Gastrocnemius medialis (tissue), 4 donors: ENCODE measurements at regions not wholly inside any gene's neighbourhood (a gene's known extent, or its start where the extent isn't known, plus 50 kb on each side); places are given as distances from the start of the nearest gene placed in this dataset.

Source experiments
- ATAC-seq, 2 donors: fragments of 150-250 bp; one replicate each; pipeline ENCODE4 v1.9.1; 2016
- DNase-seq, 2 donors: peaks; one replicate each; pipeline ENCODE4 v3.0.0-alpha.2; 2019
- H3K27ac ChIP-seq, 4 donors: fragments of 200-600 bp; sonication (generic); 1 replicate in 1 of 4; 2 replicates in 3 of 4; pipeline ENCODE4 v1.5.1; 2016 to 2018; ENCODE audit warnings: mild to moderate bottlenecking in 2 of 4, moderate library complexity in 1 of 4
- H3K27me3 ChIP-seq, 3 donors: fragments of 200-600 bp; sonication (generic) in 2 of 3; 1 replicate in 1 of 3; 2 replicates in 2 of 3; pipeline versions ENCODE4 v1.5.1 to v1.6.0; 2016 to 2019; ENCODE audit warnings: mild to moderate bottlenecking in 1 of 3, moderate library complexity in 1 of 3
- H3K36me3 ChIP-seq, 2 donors: fragments of 200-600 bp; sonication (generic) in 1 of 2; one replicate each; pipeline ENCODE4 v1.5.1; 2017 to 2018
- H3K4me1 ChIP-seq, 2 donors: fragments of 200-600 bp; sonication (generic) in 1 of 2; one replicate each; pipeline ENCODE4 v1.5.1; 2016 to 2017; ENCODE audit warnings: mild to moderate bottlenecking in 2 of 2
- H3K4me3 ChIP-seq, 4 donors: fragments of 200-600 bp; sonication (generic) in 3 of 4; 1 replicate in 1 of 4; 2 replicates in 3 of 4; pipeline ENCODE4 v1.5.1; 2016 to 2019; ENCODE audit warnings: mild to moderate bottlenecking in 2 of 4
- H3K9me3 ChIP-seq, 3 donors: fragments of 200-600 bp; sonication (generic) in 2 of 3; 1 replicate in 1 of 3; 2 replicates in 2 of 3; pipeline ENCODE4 v1.5.1; 2016 to 2019
- POLR2A ChIP-seq, 2 donors: fragments of 450-650 bp; IDR thresholded peaks; one replicate each; pipeline ENCODE4 v1.6.1; 2017; ENCODE audit warnings: antibody characterized with exemption in 2 of 2, mild to moderate bottlenecking in 2 of 2, moderate library complexity in 2 of 2
- in situ Hi-C, 4 donors: fragments of 200-750 bp; cut with MboI; loops; one replicate each; pipeline versions ENCODE4 v1.15.0 to v1.8.0; 2017; ENCODE audit warnings: low sequenced_read_pairs in 4 of 4
- intact Hi-C: fragments of 100-400 bp; cut with DNase I; formaldehyde crosslinking; loops from one replicate; pipeline ENCODE4 v1.15.1; 2023; ENCODE audit warnings: low total_unique reads
- TF ChIP-seq, protein P1 (sequence below), 5 experiments: fragments of 450-650 bp in 3 of 5; fragments of 200-600 bp in 2 of 5; sonication (generic) in 2 of 5; IDR thresholded peaks in 4 of 5; conservative IDR thresholded peaks in 1 of 5; 1 replicate in 4 of 5; 2 replicates in 1 of 5; pipeline ENCODE4 v1.5.1; 2016 to 2019; ENCODE audit warnings: antibody characterized with exemption in 5 of 5, mild to moderate bottlenecking in 3 of 5, moderate library complexity in 3 of 5

DNA sequence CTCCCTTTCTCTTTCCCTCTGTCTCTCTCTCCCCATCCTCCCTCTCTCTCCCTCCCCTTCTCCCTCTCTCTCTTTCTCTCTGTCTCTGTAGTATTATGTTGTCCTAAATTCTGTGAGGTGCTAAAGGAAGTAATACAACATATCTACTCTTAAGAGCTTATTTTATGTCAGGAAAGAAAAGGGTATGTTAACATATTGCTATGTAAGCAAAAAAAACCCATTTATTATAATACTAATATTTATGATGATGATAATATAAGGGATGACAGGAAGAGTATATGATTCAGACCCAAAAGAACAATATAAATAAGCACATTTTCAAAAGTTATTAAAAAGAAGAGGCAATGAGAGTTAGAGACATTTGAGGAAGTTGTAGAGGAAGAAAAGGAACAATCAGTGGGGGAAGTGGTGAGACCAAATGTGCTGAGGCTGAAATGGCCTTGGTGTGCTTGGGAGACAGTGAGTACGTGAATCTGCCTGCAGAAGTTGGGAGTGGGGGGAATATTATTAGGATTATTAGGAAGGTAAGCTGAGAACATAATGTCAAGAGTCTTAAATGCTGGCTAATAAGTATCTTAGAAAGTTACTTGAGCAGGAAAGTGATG lies 303.6 kb upstream of the FERMT1 start:
- Histone ChIP-seq H3K9me3 (no peaks in the 10 kb centered on the region), H3K36me3 (no peaks in the 10 kb centered on the region), H3K4me3 (no peak overlapping the region), H3K27ac (no peak overlapping the region), H3K4me1 (no peaks in the 10 kb centered on the region), H3K27me3 (no peaks in the 10 kb centered on the region)
- no peak for TF ChIP-seq POLR2A (IDR thresholded peaks at IDR 0.05)
- TF ChIP-seq, protein P1, sequence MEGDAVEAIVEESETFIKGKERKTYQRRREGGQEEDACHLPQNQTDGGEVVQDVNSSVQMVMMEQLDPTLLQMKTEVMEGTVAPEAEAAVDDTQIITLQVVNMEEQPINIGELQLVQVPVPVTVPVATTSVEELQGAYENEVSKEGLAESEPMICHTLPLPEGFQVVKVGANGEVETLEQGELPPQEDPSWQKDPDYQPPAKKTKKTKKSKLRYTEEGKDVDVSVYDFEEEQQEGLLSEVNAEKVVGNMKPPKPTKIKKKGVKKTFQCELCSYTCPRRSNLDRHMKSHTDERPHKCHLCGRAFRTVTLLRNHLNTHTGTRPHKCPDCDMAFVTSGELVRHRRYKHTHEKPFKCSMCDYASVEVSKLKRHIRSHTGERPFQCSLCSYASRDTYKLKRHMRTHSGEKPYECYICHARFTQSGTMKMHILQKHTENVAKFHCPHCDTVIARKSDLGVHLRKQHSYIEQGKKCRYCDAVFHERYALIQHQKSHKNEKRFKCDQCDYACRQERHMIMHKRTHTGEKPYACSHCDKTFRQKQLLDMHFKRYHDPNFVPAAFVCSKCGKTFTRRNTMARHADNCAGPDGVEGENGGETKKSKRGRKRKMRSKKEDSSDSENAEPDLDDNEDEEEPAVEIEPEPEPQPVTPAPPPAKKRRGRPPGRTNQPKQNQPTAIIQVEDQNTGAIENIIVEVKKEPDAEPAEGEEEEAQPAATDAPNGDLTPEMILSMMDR (IDR thresholded peaks at IDR 0.05 in 4 of 5, conservative IDR thresholded peaks at IDR 0.05 in 1 of 5): no peak
- in situ Hi-C loops (no loop called here), intact Hi-C loops (no loop called here)
- no peak for ATAC-seq
- DNase-seq: no peak

DNA sequence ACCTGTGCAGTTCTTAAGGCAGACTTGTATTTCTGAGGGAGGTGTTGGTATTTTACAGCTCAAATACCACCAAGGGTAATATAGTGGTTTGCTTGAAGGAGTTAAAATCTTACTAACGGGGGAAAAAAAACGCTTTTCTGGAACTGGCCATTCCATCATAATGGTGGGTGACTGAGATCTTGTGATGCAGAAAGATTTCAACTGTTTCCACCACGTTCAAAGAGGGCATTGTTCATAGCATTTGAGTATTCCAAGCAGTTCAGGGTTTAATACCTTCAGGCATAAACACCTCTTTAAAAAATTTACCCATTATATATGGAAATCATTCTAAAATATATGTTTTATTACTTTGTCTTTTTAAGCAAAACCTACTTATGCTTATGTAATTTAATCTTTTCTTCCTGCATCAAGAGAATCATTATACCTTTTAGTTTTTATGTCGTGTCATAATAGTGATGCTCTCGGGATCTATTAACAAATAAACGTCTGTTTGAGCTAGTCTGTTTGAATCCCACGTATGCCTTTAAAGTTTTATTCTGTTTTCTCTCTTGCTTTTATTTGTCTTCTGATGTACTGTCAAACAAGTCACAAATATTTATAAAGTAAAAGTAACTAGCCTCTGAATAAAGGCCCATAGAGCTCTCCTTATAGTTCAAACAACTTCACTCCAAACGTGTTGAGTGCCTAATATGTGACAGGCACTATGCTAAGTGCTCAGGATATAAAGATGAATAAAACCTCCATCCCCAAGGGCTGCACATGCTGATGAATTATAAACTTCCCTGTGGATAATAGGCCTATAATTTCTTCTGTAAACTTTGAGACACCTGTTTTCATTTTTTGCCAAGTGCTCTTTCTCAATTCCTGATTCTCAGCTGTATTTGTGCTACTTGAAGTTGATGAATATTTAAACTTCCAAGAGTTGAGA lies 298.8 kb upstream of the FERMT1 start:
- in situ Hi-C loops: no loop called here
- TF ChIP-seq, protein P1 (IDR thresholded peaks at IDR 0.05 in 4 of 5, conservative IDR thresholded peaks at IDR 0.05 in 1 of 5): no peak
- TF ChIP-seq POLR2A (IDR thresholded peaks at IDR 0.05): no peak
- no peaks in the 10 kb centered on the region for H3K36me3 ChIP-seq
- no peak overlapping the region for H3K4me3 ChIP-seq
- H3K27me3 ChIP-seq: no peaks in the 10 kb centered on the region
- no peak overlapping the region for H3K27ac ChIP-seq
- DNase-seq (no peak), ATAC-seq (no peak)
- no peaks in the 10 kb centered on the region for H3K9me3 ChIP-seq
- H3K4me1 ChIP-seq: no peaks in the 10 kb centered on the region
- intact Hi-C loops: no loop called here

GRCh38 chr20:6420336-6420735 lies 297.5 kb upstream of the FERMT1 start:
- no peaks in the 10 kb centered on the region for H3K36me3 ChIP-seq
- TF ChIP-seq POLR2A (IDR thresholded peaks at IDR 0.05): no peak
- TF ChIP-seq, protein P1 (IDR thresholded peaks at IDR 0.05 in 4 of 5, conservative IDR thresholded peaks at IDR 0.05 in 1 of 5): no peak
- H3K27me3 ChIP-seq: no peaks in the 10 kb centered on the region
- no peaks in the 10 kb centered on the region for H3K4me1 ChIP-seq
- no peak for DNase-seq
- in situ Hi-C loops (no loop called here), intact Hi-C loops (no loop called here)
- H3K4me3 ChIP-seq: no peak overlapping the region
- no peak for ATAC-seq
- H3K27ac ChIP-seq: no peak overlapping the region
- no peaks in the 10 kb centered on the region for H3K9me3 ChIP-seq

DNA sequence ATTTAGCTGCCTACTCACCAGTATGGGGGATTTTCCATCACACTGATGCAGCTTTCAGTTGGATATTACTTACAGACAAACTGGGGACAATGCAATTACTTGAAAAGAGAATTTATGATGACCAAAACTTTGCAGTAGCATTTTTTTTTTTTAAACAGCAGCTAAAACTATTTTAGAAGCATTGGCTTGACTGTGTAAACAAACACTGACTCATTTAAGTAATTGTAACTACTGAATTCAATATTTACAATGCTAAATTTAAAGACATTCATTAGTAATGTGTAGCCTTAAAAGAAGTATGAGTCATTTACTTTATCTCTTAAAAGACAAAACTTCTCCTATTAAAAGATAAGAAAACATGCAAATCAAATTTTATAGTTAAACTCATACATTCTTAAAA lies 295.9 kb upstream of the FERMT1 start:
- ATAC-seq: no peak
- in situ Hi-C loops (no loop called here), intact Hi-C loops (no loop called here)
- H3K27ac ChIP-seq: no peak overlapping the region
- TF ChIP-seq, protein P1 (IDR thresholded peaks at IDR 0.05 in 4 of 5, conservative IDR thresholded peaks at IDR 0.05 in 1 of 5): no peak
- no peak for TF ChIP-seq POLR2A (IDR thresholded peaks at IDR 0.05)
- no peaks in the 10 kb centered on the region for H3K9me3 ChIP-seq
- no peak overlapping the region for H3K4me3 ChIP-seq
- no peaks in the 10 kb centered on the region for H3K36me3 ChIP-seq
- no peaks in the 10 kb centered on the region for H3K27me3 ChIP-seq
- no peaks in the 10 kb centered on the region for H3K4me1 ChIP-seq
- DNase-seq: no peak
